Cardiac fibroblast (primary cell): ENCODE measurements at regions not wholly inside any gene's neighbourhood (a gene's known extent, or its start where the extent isn't known, plus 50 kb on each side); places are given as distances from the start of the nearest gene placed in this dataset.
"Not testable (repeated sequence)": the region's sequence is repeated elsewhere in the genome, so short reads cannot be mapped to it uniquely, and the experiment has no call there.

Source experiments
- DNase-seq, 2 donors: peaks; one replicate each; pipeline versions ENCODE4 v3.0.0 to v3.0.0-alpha.2; 2010; ENCODE audit warnings: low read depth in 2 of 2
- H3K4me3 ChIP-seq, 2 donors: replicated peaks in 1 of 2; 1 replicate in 1 of 2; 2 replicates in 1 of 2; pipeline ENCODE4 v1.5.1; 2011; ENCODE audit warnings: low read depth in 2 of 2, low read length in 2 of 2, mild to moderate bottlenecking in 2 of 2, moderate library complexity in 1 of 2
- TF ChIP-seq, protein P1 (sequence below): IDR thresholded peaks from one replicate; pipeline ENCODE4 v1.5.1; 2011; ENCODE audit warnings: low read depth, mild to moderate bottlenecking, low read length, inconsistent platforms

DNA sequence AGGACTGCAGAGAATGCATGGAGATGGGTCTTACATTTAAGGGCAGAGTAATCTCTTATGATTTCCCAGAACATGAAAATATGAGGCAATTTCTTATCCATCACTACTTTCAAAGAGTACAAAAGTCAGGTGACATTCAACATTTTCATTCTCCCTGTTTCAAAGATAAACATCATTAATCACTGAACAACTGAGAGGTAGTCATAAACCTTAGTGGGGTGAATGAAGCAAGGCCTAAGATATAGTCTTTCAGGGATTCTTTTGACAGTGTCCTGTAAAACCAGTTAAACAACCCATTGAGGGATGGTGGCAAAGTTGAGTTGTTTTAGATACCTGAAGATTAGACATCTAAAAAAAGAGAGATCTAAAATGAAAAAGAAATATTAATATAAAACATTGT, 271.6 kb upstream of the CBLB start:
- H3K4me3 ChIP-seq = no peak overlapping the region
- no peak for DNase-seq
- TF ChIP-seq, protein P1, sequence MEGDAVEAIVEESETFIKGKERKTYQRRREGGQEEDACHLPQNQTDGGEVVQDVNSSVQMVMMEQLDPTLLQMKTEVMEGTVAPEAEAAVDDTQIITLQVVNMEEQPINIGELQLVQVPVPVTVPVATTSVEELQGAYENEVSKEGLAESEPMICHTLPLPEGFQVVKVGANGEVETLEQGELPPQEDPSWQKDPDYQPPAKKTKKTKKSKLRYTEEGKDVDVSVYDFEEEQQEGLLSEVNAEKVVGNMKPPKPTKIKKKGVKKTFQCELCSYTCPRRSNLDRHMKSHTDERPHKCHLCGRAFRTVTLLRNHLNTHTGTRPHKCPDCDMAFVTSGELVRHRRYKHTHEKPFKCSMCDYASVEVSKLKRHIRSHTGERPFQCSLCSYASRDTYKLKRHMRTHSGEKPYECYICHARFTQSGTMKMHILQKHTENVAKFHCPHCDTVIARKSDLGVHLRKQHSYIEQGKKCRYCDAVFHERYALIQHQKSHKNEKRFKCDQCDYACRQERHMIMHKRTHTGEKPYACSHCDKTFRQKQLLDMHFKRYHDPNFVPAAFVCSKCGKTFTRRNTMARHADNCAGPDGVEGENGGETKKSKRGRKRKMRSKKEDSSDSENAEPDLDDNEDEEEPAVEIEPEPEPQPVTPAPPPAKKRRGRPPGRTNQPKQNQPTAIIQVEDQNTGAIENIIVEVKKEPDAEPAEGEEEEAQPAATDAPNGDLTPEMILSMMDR = no peak

DNA sequence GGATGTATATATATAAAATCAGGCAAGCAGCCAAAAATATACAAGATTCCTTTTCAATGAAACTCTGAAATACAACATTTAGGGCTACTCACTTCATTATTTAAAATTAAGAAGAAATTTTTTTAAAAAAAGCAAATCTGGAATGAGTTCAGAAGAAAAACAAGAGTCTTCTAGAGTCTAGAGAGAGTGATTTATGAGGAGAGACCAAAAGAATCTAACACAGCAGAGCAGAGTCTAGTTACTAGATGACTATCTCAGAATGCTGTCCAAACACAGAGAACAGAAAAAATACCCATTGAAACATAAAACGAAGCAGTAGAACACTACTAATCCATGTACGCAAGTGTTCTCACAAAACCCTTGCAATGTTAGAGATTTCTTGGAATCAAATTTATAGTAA, 275.2 kb upstream of the CBLB start:
- DNase-seq = no peak
- TF ChIP-seq, protein P1 = no peak
- no peak overlapping the region for H3K4me3 ChIP-seq

DNA sequence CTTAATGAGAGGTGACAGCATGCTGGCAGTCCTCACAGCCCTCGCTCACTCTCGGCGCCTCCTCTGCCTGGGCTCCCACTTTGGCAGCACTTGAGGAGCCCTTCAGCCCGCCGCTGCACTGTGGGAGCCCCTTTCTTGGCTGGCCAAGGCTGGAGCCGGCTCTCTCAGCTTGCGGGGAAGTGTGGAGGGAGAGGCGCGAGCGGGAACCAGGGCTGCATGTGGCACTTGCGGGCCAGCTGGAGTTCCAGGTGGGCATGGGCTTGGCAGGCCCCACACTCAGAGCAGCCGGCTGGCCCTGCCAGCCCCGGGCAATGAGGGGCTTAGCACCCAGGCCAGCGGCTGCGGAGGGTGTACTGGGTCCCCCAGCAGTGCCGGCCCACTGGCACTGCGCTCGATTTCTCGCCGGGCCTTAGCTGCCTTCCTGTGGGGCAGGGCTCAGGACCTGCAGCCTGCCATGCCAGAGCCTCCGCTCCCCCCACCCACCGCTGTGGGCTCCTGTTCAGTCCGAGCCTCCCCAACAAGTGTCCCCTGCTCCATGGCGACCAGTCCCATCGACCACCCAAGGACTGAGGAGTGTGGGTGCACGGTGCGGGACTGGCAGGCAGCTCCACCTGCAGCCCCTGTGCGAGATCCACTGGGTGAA, 279.7 kb upstream of the CBLB start:
- H3K4me3 ChIP-seq, DNase-seq: not testable (repeated sequence)

DNA sequence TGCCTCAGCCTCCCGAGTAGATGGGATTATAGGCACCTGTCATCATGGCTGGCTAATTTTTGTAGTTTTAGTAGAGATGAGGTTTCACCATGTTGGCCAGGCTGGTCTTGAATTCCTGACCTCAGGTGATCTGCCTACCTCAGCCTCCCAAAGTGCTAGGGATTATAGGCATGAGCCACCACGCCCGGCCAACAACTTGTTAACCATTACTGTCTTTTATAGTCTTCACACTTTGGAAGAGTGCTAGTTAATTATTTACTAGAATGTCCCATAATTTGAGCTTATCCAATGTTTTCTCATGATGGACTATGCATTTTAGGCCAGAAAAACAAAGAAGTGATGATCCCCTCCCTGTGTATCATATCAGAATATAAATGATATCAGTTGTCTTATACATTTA, 288.6 kb upstream of the CBLB start:
- TF ChIP-seq, protein P1 = no peak
- no peak overlapping the region for H3K4me3 ChIP-seq
- DNase-seq = no peak

DNA sequence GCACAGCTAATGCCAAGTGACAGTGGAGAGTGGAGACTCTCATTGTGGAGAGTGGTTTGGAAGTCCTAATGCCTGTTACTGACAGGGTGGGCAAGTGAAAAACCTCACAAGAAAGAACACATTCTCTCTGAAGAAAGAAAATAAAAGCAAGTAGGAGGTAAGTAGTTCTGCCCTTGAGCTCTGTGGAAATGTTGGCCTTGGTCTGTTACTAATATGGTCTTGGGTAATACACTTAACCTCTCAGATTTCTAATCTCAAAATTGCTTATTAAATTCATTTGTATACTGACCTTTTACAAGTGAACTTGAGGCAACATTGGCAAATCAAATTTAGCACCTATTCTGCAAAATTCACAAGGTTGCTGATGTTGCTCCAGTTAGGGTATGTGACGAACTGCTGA, 291.6 kb upstream of the CBLB start:
- no peak for DNase-seq
- no peak overlapping the region for H3K4me3 ChIP-seq
- TF ChIP-seq, protein P1 = no peak

DNA sequence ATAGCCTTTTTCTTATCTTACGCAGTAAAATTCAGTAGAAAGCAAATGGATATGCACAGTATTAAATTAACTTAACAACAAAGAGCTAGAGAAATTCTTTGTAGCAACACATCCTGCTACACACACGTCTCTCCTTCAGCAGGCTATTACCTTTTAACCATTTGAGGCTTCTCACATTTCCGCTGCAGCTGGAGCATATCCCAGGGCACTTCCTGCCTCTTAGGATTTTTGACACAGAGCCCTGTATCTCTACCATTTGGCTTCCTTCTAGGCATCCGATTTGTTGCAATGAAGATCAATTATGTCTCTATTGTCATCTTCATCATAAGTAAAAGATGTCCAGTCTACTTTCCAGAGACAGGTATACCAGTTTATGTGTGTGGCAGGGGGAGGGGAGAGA, 292.4 kb upstream of the CBLB start:
- no peak overlapping the region for H3K4me3 ChIP-seq
- TF ChIP-seq, protein P1 = no peak
- DNase-seq = no peak

DNA sequence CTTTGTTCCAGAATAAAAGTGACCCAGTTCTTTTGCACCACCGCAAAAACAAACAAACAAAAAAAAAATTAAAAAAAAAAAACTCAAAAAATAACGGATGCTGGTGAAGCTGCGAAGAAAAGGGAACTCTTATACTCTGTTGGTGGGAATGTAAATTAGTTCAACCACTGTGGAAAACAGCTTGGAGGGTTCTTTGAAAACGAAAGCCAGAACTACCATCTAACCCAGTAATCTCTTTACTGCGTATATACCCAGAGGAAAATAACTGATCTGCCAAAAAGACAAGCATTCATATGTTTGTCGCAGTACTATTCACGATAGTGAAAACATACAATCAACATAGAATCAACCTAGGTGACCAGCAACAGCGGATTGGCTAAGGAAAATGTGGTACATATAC, 298.9 kb upstream of the CBLB start:
- no peak overlapping the region for H3K4me3 ChIP-seq
- TF ChIP-seq, protein P1 = no peak
- no peak for DNase-seq
